ENCODE measurements at regions not wholly inside any gene's neighbourhood (a gene's known extent, or its start where the extent isn't known, plus 50 kb on each side); places are given as distances from the start of the nearest gene placed in this dataset.

- no peak for DNase-seq (ENCODE audit: low spot score)
Observed at GRCh38 chr11:71310184-71310583, 57.8 kb upstream of the SHANK2 start.

- DNase-seq (ENCODE audit: low spot score), result no peak
Observed at GRCh38 chr11:71309611-71310010, 57.2 kb upstream of the SHANK2 start.

GRCh38 chr11:71309181-71309580, 56.8 kb upstream of the SHANK2 start:
- DNase-seq (ENCODE audit: low spot score), result no peak

GRCh38 chr11:71307811-71308645, 55.7 kb upstream of the SHANK2 start:
- no peak for DNase-seq (ENCODE audit: low spot score)

- no peak for DNase-seq (ENCODE audit: low spot score)
Observed at GRCh38 chr11:71305451-71306125, 53.2 kb upstream of the SHANK2 start.

- DNase-seq (ENCODE audit: low spot score), result no peak
Observed at GRCh38 chr11:71305041-71305440, 52.7 kb upstream of the SHANK2 start.

GRCh38 chr11:71304491-71304890, 52.1 kb upstream of the SHANK2 start:
- no peak for DNase-seq (ENCODE audit: low spot score)

- DNase-seq (ENCODE audit: low spot score), result no peak
Observed at GRCh38 chr11:71304045-71304444, 51.7 kb upstream of the SHANK2 start.

GRCh38 chr11:71302911-71303310, 50.5 kb upstream of the SHANK2 start:
- DNase-seq (ENCODE audit: low spot score), result no peak

GRCh38 chr11:71302534-71302909, 50.1 kb upstream of the SHANK2 start:
- DNase-seq (ENCODE audit: low spot score), result no peak
